ENCODE measurements at regions not wholly inside any gene's neighbourhood (a gene's known extent, or its start where the extent isn't known, plus 50 kb on each side); places are given as distances from the start of the nearest gene placed in this dataset.

DNA sequence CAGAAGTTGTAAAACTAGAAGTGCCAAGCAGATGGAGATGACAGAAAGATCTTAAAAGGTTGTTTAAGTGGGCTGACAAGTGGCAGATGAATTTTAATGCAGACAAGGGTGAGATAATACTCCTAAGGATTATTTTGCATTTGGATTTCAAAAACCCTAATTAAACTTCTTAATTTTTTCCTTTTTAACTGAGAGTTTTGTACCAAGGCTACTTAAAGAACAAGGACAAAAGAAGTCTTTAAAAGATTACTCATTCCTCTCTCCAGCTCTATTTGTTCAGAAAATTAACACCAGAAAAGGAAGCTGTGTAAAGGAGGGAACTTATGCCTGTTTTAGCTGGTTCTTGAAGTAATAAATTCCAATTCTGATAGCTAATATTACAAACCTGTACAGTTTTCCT, 275.4 kb downstream of the ETNK1 start:
- Histone ChIP-seq H3K36me3 (ENCODE audit: control insufficient read depth in 2 of 2, insufficient read depth in 2 of 2, low read length in 1 of 2) (no peaks in the 10 kb centered on the region), H3K27me3 (ENCODE audit: control insufficient read depth in 2 of 2, insufficient read depth in 1 of 2, low read length in 1 of 2) (no peaks in the 10 kb centered on the region), H3K4me3 (ENCODE audit: low read length in 2 of 2) (no peak overlapping the region), H3K27ac (ENCODE audit: low read depth in 1 of 2, low read length in 1 of 2) (no peak overlapping the region), H3K9me3 (ENCODE audit: control insufficient read depth in 2 of 2, insufficient read depth in 1 of 2, low read length in 1 of 2) (peaks cover 0 to 3% of the 10 kb centered on the region in 2 donors), H3K4me1 (ENCODE audit: control insufficient read depth in 2 of 2, insufficient read depth in 2 of 2, low read length in 2 of 2) (no peaks in the 10 kb centered on the region)
- DNase-seq (ENCODE audit: low read depth in 6 of 9, low spot score in 9 of 9): no peak

DNA sequence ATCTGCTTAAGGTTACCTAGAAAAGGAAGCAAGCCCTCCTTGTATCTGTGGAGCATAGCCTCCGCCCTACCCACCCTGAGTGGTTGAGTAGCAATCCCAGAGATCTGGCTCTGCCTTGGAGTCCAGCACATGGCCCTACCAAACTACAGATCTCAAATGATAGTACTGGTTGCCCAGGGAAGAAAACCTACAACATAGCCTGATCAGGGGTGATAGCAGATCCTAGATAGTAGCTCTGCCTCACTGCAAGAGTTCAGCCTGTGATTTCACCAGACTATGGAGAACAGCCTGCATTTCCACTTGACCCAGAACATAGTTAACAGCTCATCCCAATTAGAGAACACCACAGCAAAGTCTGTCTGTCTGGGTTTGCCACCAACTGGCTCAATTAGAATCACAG, 279.5 kb downstream of the ETNK1 start:
- Histone ChIP-seq H3K36me3 (ENCODE audit: control insufficient read depth in 2 of 2, insufficient read depth in 2 of 2, low read length in 1 of 2) (no peaks in the 10 kb centered on the region), H3K27me3 (ENCODE audit: control insufficient read depth in 2 of 2, insufficient read depth in 1 of 2, low read length in 1 of 2) (no peaks in the 10 kb centered on the region), H3K4me1 (ENCODE audit: control insufficient read depth in 2 of 2, insufficient read depth in 2 of 2, low read length in 2 of 2) (no peaks in the 10 kb centered on the region), H3K27ac (ENCODE audit: low read depth in 1 of 2, low read length in 1 of 2) (no peak overlapping the region), H3K4me3 (ENCODE audit: low read length in 2 of 2) (no peak overlapping the region), H3K9me3 (ENCODE audit: control insufficient read depth in 2 of 2, insufficient read depth in 1 of 2, low read length in 1 of 2) (peaks cover 0 to 3% of the 10 kb centered on the region in 2 donors)
- DNase-seq (ENCODE audit: low read depth in 6 of 9, low spot score in 9 of 9): no peak
- 92% methylated on average over 1 of the region's 1 CpG for WGBS

DNA sequence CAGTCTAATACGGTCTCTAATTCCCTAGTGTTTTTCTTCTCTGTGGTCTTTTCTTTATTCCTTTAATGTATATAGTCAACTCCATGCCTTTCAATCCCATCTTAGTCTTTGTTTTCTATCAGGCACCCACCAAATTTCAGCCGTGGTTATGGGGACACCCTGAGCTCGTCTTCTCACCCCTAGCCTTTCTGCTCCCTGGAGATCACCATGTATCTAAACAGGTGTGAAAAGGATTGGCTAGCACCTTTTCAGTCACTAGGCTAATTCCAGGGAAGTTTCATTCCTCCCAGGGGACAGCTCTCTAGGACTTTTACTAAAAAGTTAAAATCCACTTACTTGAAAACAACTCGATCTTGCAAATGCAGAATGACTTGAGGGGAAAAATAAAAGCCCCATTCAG, 291.3 kb downstream of the ETNK1 start:
- no peaks in the 10 kb centered on the region for H3K4me1 ChIP-seq (ENCODE audit: control insufficient read depth in 2 of 2, insufficient read depth in 2 of 2, low read length in 2 of 2)
- H3K27ac ChIP-seq (ENCODE audit: low read depth in 1 of 2, low read length in 1 of 2): no peak overlapping the region
- WGBS: 81% methylated on average over 4 of the region's 4 CpGs
- no peak overlapping the region for H3K4me3 ChIP-seq (ENCODE audit: low read length in 2 of 2)
- H3K9me3 ChIP-seq (ENCODE audit: control insufficient read depth in 2 of 2, insufficient read depth in 1 of 2, low read length in 1 of 2): no peaks in the 10 kb centered on the region
- no peaks in the 10 kb centered on the region for H3K36me3 ChIP-seq (ENCODE audit: control insufficient read depth in 2 of 2, insufficient read depth in 2 of 2, low read length in 1 of 2)
- DNase-seq (ENCODE audit: low read depth in 6 of 9, low spot score in 9 of 9): no peak
- H3K27me3 ChIP-seq (ENCODE audit: control insufficient read depth in 2 of 2, insufficient read depth in 1 of 2, low read length in 1 of 2): no peaks in the 10 kb centered on the region

DNA sequence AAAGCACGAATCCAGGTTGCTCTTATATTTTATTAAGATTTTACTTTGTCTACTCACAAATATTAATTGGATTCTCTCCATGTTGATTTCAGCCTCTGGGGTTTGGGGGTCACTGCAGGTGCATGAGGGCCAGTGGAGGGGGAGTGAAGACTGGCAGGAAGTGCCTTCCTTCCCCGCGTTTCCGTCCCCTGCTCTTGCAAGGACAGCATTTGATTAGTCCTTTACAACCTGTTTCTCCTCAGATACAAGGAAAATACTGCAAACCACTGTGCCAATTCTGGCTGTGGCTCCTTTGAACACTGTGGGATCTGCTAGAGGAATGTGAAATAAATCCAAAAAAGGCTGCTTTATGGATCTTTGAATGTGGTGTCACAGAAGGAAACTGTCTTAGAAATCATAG, 291.8 kb downstream of the ETNK1 start:
- H3K4me1 ChIP-seq (ENCODE audit: control insufficient read depth in 2 of 2, insufficient read depth in 2 of 2, low read length in 2 of 2): no peaks in the 10 kb centered on the region
- no peaks in the 10 kb centered on the region for H3K27me3 ChIP-seq (ENCODE audit: control insufficient read depth in 2 of 2, insufficient read depth in 1 of 2, low read length in 1 of 2)
- DNase-seq (ENCODE audit: low read depth in 6 of 9, low spot score in 9 of 9): no peak
- no peaks in the 10 kb centered on the region for H3K36me3 ChIP-seq (ENCODE audit: control insufficient read depth in 2 of 2, insufficient read depth in 2 of 2, low read length in 1 of 2)
- no peak overlapping the region for H3K27ac ChIP-seq (ENCODE audit: low read depth in 1 of 2, low read length in 1 of 2)
- 56% methylated on average over 4 of the region's 4 CpGs for WGBS
- no peaks in the 10 kb centered on the region for H3K9me3 ChIP-seq (ENCODE audit: control insufficient read depth in 2 of 2, insufficient read depth in 1 of 2, low read length in 1 of 2)
- no peak overlapping the region for H3K4me3 ChIP-seq (ENCODE audit: low read length in 2 of 2)

DNA sequence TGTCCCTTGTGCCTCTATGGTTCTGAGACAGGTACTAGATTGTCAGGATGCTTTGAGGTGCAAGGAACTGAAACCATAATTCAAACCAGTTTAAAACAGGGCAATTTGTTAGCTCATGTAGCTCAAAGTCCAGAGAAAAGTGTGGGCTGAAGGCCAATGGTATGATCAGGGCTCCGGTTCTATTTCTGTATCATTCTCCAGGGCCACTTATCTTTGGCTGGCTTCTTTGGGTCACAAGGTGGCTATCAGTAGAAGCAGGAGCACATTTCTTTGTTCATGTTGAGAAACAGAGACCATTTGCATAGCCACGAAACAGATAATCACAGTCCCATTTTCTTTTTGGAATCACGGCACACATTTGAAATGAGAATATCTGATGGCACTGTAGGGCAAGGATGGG, 294.9 kb downstream of the ETNK1 start:
- no peaks in the 10 kb centered on the region for H3K36me3 ChIP-seq (ENCODE audit: control insufficient read depth in 2 of 2, insufficient read depth in 2 of 2, low read length in 1 of 2)
- no peak overlapping the region for H3K4me3 ChIP-seq (ENCODE audit: low read length in 2 of 2)
- no peaks in the 10 kb centered on the region for H3K9me3 ChIP-seq (ENCODE audit: control insufficient read depth in 2 of 2, insufficient read depth in 1 of 2, low read length in 1 of 2)
- WGBS: 96% methylated on average over 3 of the region's 3 CpGs
- no peak for DNase-seq (ENCODE audit: low read depth in 6 of 9, low spot score in 9 of 9)
- no peaks in the 10 kb centered on the region for H3K27me3 ChIP-seq (ENCODE audit: control insufficient read depth in 2 of 2, insufficient read depth in 1 of 2, low read length in 1 of 2)
- no peaks in the 10 kb centered on the region for H3K4me1 ChIP-seq (ENCODE audit: control insufficient read depth in 2 of 2, insufficient read depth in 2 of 2, low read length in 2 of 2)
- H3K27ac ChIP-seq (ENCODE audit: low read depth in 1 of 2, low read length in 1 of 2): no peak overlapping the region

DNA sequence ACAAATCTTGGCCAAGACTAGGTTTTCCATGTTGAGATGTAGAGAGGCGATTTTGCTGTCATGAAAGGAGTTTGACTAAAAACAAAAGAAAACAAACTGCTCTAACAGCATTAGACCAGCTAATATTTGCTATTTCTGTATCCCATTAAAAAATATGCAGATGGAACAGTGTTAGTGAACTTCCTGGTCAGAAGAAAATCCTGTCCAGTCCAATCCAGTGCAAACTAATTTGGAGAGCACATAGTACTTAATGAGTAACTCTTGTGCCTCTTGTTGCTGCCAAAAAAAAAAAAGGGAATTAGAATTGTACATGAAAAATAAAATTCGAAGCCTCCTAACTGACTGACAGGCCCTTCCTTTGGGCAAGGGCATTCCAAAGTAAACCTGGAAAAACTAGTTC, 298.8 kb downstream of the ETNK1 start:
- H3K36me3 ChIP-seq (ENCODE audit: control insufficient read depth in 2 of 2, insufficient read depth in 2 of 2, low read length in 1 of 2): no peaks in the 10 kb centered on the region
- no peaks in the 10 kb centered on the region for H3K4me1 ChIP-seq (ENCODE audit: control insufficient read depth in 2 of 2, insufficient read depth in 2 of 2, low read length in 2 of 2)
- WGBS: 82% methylated on average over 2 of the region's 2 CpGs
- H3K27ac ChIP-seq (ENCODE audit: low read depth in 1 of 2, low read length in 1 of 2): no peak overlapping the region
- H3K4me3 ChIP-seq (ENCODE audit: low read length in 2 of 2): no peak overlapping the region
- H3K27me3 ChIP-seq (ENCODE audit: control insufficient read depth in 2 of 2, insufficient read depth in 1 of 2, low read length in 1 of 2): no peaks in the 10 kb centered on the region
- H3K9me3 ChIP-seq (ENCODE audit: control insufficient read depth in 2 of 2, insufficient read depth in 1 of 2, low read length in 1 of 2): no peaks in the 10 kb centered on the region
- no peak for DNase-seq (ENCODE audit: low read depth in 6 of 9, low spot score in 9 of 9)

DNA sequence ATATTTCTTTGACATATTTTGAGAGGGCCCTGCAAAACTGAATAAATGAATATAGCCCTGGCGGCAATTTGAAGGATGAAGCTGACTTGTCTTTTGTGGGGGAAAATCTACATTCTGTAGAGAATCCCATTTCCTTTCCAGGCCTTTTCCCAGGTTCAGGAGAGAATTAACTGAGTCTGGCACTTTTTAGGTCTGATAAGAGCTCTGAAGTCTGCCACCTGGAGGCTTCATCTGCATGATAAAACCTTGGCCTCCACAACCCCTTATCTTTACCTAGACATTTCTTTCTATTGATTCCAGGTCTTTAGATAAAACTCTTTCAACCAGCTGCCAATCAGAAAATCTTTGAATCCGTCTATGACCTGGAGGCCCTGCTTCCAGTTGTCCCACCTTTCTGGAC, 299.4 kb downstream of the ETNK1 start:
- Histone ChIP-seq H3K9me3 (ENCODE audit: control insufficient read depth in 2 of 2, insufficient read depth in 1 of 2, low read length in 1 of 2) (no peaks in the 10 kb centered on the region), H3K36me3 (ENCODE audit: control insufficient read depth in 2 of 2, insufficient read depth in 2 of 2, low read length in 1 of 2) (no peaks in the 10 kb centered on the region), H3K4me3 (ENCODE audit: low read length in 2 of 2) (no peak overlapping the region), H3K27me3 (ENCODE audit: control insufficient read depth in 2 of 2, insufficient read depth in 1 of 2, low read length in 1 of 2) (no peaks in the 10 kb centered on the region), H3K27ac (ENCODE audit: low read depth in 1 of 2, low read length in 1 of 2) (no peak overlapping the region), H3K4me1 (ENCODE audit: control insufficient read depth in 2 of 2, insufficient read depth in 2 of 2, low read length in 2 of 2) (no peaks in the 10 kb centered on the region)
- 98% methylated on average over 2 of the region's 2 CpGs for WGBS
- DNase-seq (ENCODE audit: low read depth in 6 of 9, low spot score in 9 of 9): no peak

DNA sequence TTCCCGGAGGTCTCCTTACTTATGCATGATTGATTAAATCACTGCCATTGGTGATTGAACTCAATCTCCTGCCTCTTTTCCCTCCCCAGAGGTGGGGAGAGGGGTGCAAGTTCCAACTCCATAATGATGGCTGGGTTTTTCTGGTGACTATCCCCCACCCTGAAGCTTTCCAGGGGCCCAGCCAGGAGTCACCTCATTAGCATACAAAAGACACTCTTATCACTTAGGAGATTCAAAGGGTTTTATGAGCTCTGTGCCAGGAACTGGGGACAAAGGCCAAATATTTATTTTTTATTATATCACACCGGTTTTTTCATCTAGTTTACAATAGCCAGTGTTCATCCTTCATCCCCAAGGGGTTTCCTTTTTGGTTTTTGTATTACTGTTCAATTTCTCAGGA, 300.7 kb downstream of the ETNK1 start:
- Histone ChIP-seq H3K36me3 (ENCODE audit: control insufficient read depth in 2 of 2, insufficient read depth in 2 of 2, low read length in 1 of 2) (no peaks in the 10 kb centered on the region), H3K9me3 (ENCODE audit: control insufficient read depth in 2 of 2, insufficient read depth in 1 of 2, low read length in 1 of 2) (no peaks in the 10 kb centered on the region), H3K4me1 (ENCODE audit: control insufficient read depth in 2 of 2, insufficient read depth in 2 of 2, low read length in 2 of 2) (no peaks in the 10 kb centered on the region), H3K27me3 (ENCODE audit: control insufficient read depth in 2 of 2, insufficient read depth in 1 of 2, low read length in 1 of 2) (no peaks in the 10 kb centered on the region), H3K4me3 (ENCODE audit: low read length in 2 of 2) (no peak overlapping the region), H3K27ac (ENCODE audit: low read depth in 1 of 2, low read length in 1 of 2) (no peak overlapping the region)
- WGBS: 64% methylated on average over 2 of the region's 2 CpGs
- DNase-seq (ENCODE audit: low read depth in 6 of 9, low spot score in 9 of 9): no peak

DNA sequence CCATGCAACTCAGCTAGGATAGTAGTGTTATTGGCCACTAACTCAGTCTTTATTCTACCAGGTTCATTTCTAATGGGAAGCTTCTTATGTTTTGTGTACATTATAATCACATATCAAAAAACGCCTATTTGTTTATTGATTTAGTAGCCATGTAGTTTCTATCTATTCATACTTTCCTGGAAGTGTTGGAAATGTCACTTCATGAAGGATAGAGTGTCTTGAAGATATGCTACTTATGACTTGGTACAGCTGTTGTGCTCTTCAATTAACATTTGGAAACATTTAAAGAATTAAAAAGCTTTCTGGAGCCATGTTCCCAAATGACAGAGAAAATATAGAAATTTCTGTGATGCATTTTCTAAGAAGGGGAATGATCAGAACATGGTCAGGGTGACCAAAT, 307.5 kb downstream of the ETNK1 start:
- 89% methylated on average over 1 of the region's 1 CpG for WGBS
- DNase-seq (ENCODE audit: low read depth in 6 of 9, low spot score in 9 of 9): no peak

DNA sequence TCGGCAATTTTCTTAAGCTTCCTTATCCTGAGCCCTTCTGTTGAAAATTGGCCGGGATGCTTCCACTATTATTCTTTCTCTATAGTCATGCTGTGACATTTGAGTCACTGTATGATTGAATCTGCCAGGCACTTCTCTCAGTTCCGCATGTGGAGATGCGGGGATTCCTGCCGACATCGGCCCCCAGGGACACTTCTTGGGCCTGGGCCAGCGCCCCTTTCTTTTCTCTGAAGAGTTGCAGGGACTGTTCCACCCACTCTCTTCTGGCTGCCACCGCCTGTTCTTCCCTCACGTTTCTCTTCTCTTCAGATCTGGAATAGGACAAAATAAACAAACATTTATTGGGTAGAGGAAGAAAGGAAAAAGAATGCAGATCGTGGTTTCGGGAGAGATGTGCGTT, 310.1 kb downstream of the ETNK1 start:
- no peak overlapping the region for H3K4me3 ChIP-seq (ENCODE audit: low read length in 2 of 2)
- no peak for DNase-seq (ENCODE audit: low read depth in 6 of 9, low spot score in 9 of 9)
- 87% methylated on average over 12 of the region's 12 CpGs for WGBS
- no peaks in the 10 kb centered on the region for H3K27me3 ChIP-seq (ENCODE audit: control insufficient read depth in 2 of 2, insufficient read depth in 1 of 2, low read length in 1 of 2)
- H3K36me3 ChIP-seq (ENCODE audit: control insufficient read depth in 2 of 2, insufficient read depth in 2 of 2, low read length in 1 of 2): no peaks in the 10 kb centered on the region
- no peak overlapping the region for H3K27ac ChIP-seq (ENCODE audit: low read depth in 1 of 2, low read length in 1 of 2)
- H3K9me3 ChIP-seq (ENCODE audit: control insufficient read depth in 2 of 2, insufficient read depth in 1 of 2, low read length in 1 of 2): peaks cover 0 to 3% of the 10 kb centered on the region in 2 donors
- no peaks in the 10 kb centered on the region for H3K4me1 ChIP-seq (ENCODE audit: control insufficient read depth in 2 of 2, insufficient read depth in 2 of 2, low read length in 2 of 2)

More for the DNA sequence above, 307.5 kb downstream of the ETNK1 start:
- Histone ChIP-seq H3K27me3 (ENCODE audit: control insufficient read depth in 2 of 2, insufficient read depth in 1 of 2, low read length in 1 of 2) (no peaks in the 10 kb centered on the region), H3K4me3 (ENCODE audit: low read length in 2 of 2) (no peak overlapping the region), H3K36me3 (ENCODE audit: control insufficient read depth in 2 of 2, insufficient read depth in 2 of 2, low read length in 1 of 2) (no peaks in the 10 kb centered on the region), H3K9me3 (ENCODE audit: control insufficient read depth in 2 of 2, insufficient read depth in 1 of 2, low read length in 1 of 2) (peaks cover 0 to 3% of the 10 kb centered on the region in 2 donors), H3K27ac (ENCODE audit: low read depth in 1 of 2, low read length in 1 of 2) (no peak overlapping the region), H3K4me1 (ENCODE audit: control insufficient read depth in 2 of 2, insufficient read depth in 2 of 2, low read length in 2 of 2) (no peaks in the 10 kb centered on the region)
